C4-2B (cell line): ENCODE measurements at regions not wholly inside any gene's neighbourhood (a gene's known extent, or its start where the extent isn't known, plus 50 kb on each side); places are given as distances from the start of the nearest gene placed in this dataset.
"Not testable (repeated sequence)": the region's sequence is repeated elsewhere in the genome, so short reads cannot be mapped to it uniquely, and the experiment has no call there.

Experiments used
- ZFX ChIP-seq: fragments of 450-650 bp; IDR thresholded peaks from 2 replicates; pipeline ENCODE4 v1.6.1; 2017
- TF ChIP-seq, protein P1 (sequence below): fragments of 450-650 bp; conservative IDR thresholded peaks from 2 replicates; pipeline ENCODE4 v1.5.1; 2017; ENCODE audit warnings: mild to moderate bottlenecking

DNA sequence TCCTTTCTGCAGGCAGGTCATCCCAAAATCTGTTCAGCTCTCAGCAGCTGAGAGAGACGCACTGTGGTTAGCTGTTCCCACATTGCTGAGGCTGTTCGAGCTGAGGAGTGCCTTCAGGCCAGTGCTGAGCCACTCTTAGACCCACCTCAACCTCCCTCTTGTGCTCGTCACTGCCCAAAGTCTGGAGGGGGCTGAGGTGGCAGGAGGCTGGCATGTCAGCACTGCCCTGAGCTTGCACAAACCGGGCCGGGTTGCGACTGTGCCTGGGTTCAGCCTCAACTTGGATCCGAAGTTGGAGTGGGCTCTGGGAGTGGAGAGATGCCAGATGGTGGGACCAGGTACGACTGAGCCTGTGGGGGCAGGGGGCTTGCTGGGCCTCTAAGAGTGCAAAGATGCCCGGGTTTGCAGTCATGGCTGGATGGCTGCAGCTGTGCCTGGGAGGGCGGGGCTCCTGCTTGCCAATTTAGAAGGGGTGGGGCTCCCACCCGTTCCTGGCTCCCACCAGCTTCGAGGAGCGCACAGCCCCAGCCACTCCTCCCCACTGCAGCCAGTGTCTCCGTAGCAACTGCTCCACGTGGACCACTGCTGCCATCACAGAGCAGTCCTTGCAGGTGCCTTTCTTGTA is 1745.7 kb upstream of the TPTE start:
- TF ChIP-seq, protein P1, sequence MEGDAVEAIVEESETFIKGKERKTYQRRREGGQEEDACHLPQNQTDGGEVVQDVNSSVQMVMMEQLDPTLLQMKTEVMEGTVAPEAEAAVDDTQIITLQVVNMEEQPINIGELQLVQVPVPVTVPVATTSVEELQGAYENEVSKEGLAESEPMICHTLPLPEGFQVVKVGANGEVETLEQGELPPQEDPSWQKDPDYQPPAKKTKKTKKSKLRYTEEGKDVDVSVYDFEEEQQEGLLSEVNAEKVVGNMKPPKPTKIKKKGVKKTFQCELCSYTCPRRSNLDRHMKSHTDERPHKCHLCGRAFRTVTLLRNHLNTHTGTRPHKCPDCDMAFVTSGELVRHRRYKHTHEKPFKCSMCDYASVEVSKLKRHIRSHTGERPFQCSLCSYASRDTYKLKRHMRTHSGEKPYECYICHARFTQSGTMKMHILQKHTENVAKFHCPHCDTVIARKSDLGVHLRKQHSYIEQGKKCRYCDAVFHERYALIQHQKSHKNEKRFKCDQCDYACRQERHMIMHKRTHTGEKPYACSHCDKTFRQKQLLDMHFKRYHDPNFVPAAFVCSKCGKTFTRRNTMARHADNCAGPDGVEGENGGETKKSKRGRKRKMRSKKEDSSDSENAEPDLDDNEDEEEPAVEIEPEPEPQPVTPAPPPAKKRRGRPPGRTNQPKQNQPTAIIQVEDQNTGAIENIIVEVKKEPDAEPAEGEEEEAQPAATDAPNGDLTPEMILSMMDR, result not testable (repeated sequence)
- TF ChIP-seq ZFX, result not testable (repeated sequence)
